ENCODE measurements at regions not wholly inside any gene's neighbourhood (a gene's known extent, or its start where the extent isn't known, plus 50 kb on each side); places are given as distances from the start of the nearest gene placed in this dataset.
"Not testable (repeated sequence)": the region's sequence is repeated elsewhere in the genome, so short reads cannot be mapped to it uniquely, and the experiment has no call there.

- DNase-seq (ENCODE audit: low spot score), result not testable (repeated sequence)
Observed at GRCh38 chr3:81865164-81865563, 103.7 kb upstream of the GBE1 start.

GRCh38 chr3:81864272-81864671, 102.8 kb upstream of the GBE1 start:
- no peak for DNase-seq (ENCODE audit: low spot score)

- DNase-seq (ENCODE audit: low spot score), result no peak
Observed at GRCh38 chr3:81863756-81864155, 102.3 kb upstream of the GBE1 start.

- no peak for DNase-seq (ENCODE audit: low spot score)
Observed at GRCh38 chr3:81861593-81861992, 100.1 kb upstream of the GBE1 start.

- DNase-seq (ENCODE audit: low spot score), result no peak
Observed at GRCh38 chr3:81859524-81859923, 98.1 kb upstream of the GBE1 start.

- DNase-seq (ENCODE audit: low spot score), result no peak
Observed at GRCh38 chr3:81853431-81853830, 92.0 kb upstream of the GBE1 start.

- no peak for DNase-seq (ENCODE audit: low spot score)
Observed at GRCh38 chr3:81851176-81851575, 89.7 kb upstream of the GBE1 start.

- no peak for DNase-seq (ENCODE audit: low spot score)
Observed at GRCh38 chr3:81846988-81847387, 85.5 kb upstream of the GBE1 start.

GRCh38 chr3:81841540-81841939, 80.1 kb upstream of the GBE1 start:
- DNase-seq (ENCODE audit: low spot score), result no peak

- DNase-seq (ENCODE audit: low spot score), result no peak
Observed at GRCh38 chr3:81839504-81840094, 78.2 kb upstream of the GBE1 start.

- DNase-seq (ENCODE audit: low spot score), result no peak
Observed at GRCh38 chr3:81838457-81838856, 77.0 kb upstream of the GBE1 start.

- DNase-seq (ENCODE audit: low spot score), result no peak
Observed at GRCh38 chr3:81837071-81837593, 75.7 kb upstream of the GBE1 start.

GRCh38 chr3:81829937-81830336, 68.5 kb upstream of the GBE1 start:
- DNase-seq (ENCODE audit: low spot score), result no peak

GRCh38 chr3:81829272-81829671, 67.8 kb upstream of the GBE1 start:
- not testable (repeated sequence) for DNase-seq (ENCODE audit: low spot score)

GRCh38 chr3:81823882-81824395, 62.5 kb upstream of the GBE1 start:
- DNase-seq (ENCODE audit: low spot score), result no peak

GRCh38 chr3:81823086-81823485, 61.6 kb upstream of the GBE1 start:
- DNase-seq (ENCODE audit: low spot score), result no peak

GRCh38 chr3:81816473-81817250, 55.2 kb upstream of the GBE1 start:
- no peak for DNase-seq (ENCODE audit: low spot score)

GRCh38 chr3:81812098-81812497, 50.7 kb upstream of the GBE1 start:
- not testable (repeated sequence) for DNase-seq (ENCODE audit: low spot score)

Data from SK-N-DZ (cell line).